Nephron (organoid): ENCODE measurements at regions not wholly inside any gene's neighbourhood (a gene's known extent, or its start where the extent isn't known, plus 50 kb on each side); places are given as distances from the start of the nearest gene placed in this dataset.
"Not testable (repeated sequence)": the region's sequence is repeated elsewhere in the genome, so short reads cannot be mapped to it uniquely, and the experiment has no call there.

Source experiments
- H3K27ac Mint-ChIP-seq, 3 experiments: 2 replicates each; pipeline ENCODE4 v1.8.0; 2020; ENCODE audit warnings: mixed read lengths in 3 of 3, mild to moderate bottlenecking in 2 of 3, moderate library complexity in 1 of 3
- H3K27me3 Mint-ChIP-seq: 2 replicates; pipeline ENCODE4 v1.8.0; 2021; ENCODE audit warnings: low read depth, mild to moderate bottlenecking, moderate library complexity, mixed read lengths
- H3K36me3 Mint-ChIP-seq: 2 replicates; pipeline ENCODE4 v1.8.0; 2020; ENCODE audit warnings: low read depth, mixed read lengths
- H3K4me1 Mint-ChIP-seq: 2 replicates; pipeline ENCODE4 v1.8.0; 2020; ENCODE audit warnings: mixed read lengths
- H3K4me3 Mint-ChIP-seq, 3 experiments: 2 replicates each; pipeline ENCODE4 v1.8.0; 2020; ENCODE audit warnings: mild to moderate bottlenecking in 3 of 3, mixed read lengths in 3 of 3, moderate library complexity in 2 of 3
- H3K9me3 Mint-ChIP-seq: 2 replicates; pipeline ENCODE4 v1.8.0; 2020; ENCODE audit warnings: mixed read lengths
- TF ChIP-seq, protein P1 (sequence below), 3 experiments: fragments of 200-600 bp; sonication (generic); IDR thresholded peaks; one replicate each; pipeline ENCODE4 v1.5.0; 2021; ENCODE audit warnings: antibody characterized with exemption in 3 of 3; ENCODE audit not compliant: unreplicated experiment in 3 of 3

GRCh38 chr6:80793411-80793810 is 686.9 kb downstream of the BCKDHB start:
- H3K27me3 Mint-ChIP-seq: no peaks in the 10 kb centered on the region
- no peaks in the 10 kb centered on the region for H3K36me3 Mint-ChIP-seq
- no peaks in the 10 kb centered on the region for H3K9me3 Mint-ChIP-seq
- no peak overlapping the region for H3K4me3 Mint-ChIP-seq
- peaks cover 10% of the 10 kb centered on the region for H3K4me1 Mint-ChIP-seq
- no peak overlapping the region for H3K27ac Mint-ChIP-seq
- TF ChIP-seq, protein P1, sequence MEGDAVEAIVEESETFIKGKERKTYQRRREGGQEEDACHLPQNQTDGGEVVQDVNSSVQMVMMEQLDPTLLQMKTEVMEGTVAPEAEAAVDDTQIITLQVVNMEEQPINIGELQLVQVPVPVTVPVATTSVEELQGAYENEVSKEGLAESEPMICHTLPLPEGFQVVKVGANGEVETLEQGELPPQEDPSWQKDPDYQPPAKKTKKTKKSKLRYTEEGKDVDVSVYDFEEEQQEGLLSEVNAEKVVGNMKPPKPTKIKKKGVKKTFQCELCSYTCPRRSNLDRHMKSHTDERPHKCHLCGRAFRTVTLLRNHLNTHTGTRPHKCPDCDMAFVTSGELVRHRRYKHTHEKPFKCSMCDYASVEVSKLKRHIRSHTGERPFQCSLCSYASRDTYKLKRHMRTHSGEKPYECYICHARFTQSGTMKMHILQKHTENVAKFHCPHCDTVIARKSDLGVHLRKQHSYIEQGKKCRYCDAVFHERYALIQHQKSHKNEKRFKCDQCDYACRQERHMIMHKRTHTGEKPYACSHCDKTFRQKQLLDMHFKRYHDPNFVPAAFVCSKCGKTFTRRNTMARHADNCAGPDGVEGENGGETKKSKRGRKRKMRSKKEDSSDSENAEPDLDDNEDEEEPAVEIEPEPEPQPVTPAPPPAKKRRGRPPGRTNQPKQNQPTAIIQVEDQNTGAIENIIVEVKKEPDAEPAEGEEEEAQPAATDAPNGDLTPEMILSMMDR (IDR thresholded peaks at IDR 0.05; ENCODE audit: unreplicated experiment in 3 of 3): no peak

- TF ChIP-seq, protein P1 (IDR thresholded peaks at IDR 0.05; ENCODE audit: unreplicated experiment in 3 of 3): no peak
- Mint-ChIP-seq H3K4me1 (peaks cover 10% of the 10 kb centered on the region), H3K9me3 (no peaks in the 10 kb centered on the region), H3K36me3 (no peaks in the 10 kb centered on the region), H3K27ac (no peak overlapping the region), H3K4me3 (no peak overlapping the region), H3K27me3 (no peaks in the 10 kb centered on the region)
Measured at GRCh38 chr6:80792151-80792550, 685.7 kb downstream of the BCKDHB start.

GRCh38 chr6:80789912-80790570 is 683.6 kb downstream of the BCKDHB start:
- TF ChIP-seq, protein P1 (IDR thresholded peaks at IDR 0.05; ENCODE audit: unreplicated experiment in 3 of 3): no peak
- peak overlapping the region in 2 of 3 experiments; percentile 14 to 72 for H3K27ac Mint-ChIP-seq
- H3K36me3 Mint-ChIP-seq: no peaks in the 10 kb centered on the region
- H3K9me3 Mint-ChIP-seq: no peaks in the 10 kb centered on the region
- H3K4me1 Mint-ChIP-seq: peaks cover 10% of the 10 kb centered on the region
- no peak overlapping the region for H3K4me3 Mint-ChIP-seq
- H3K27me3 Mint-ChIP-seq: no peaks in the 10 kb centered on the region

DNA sequence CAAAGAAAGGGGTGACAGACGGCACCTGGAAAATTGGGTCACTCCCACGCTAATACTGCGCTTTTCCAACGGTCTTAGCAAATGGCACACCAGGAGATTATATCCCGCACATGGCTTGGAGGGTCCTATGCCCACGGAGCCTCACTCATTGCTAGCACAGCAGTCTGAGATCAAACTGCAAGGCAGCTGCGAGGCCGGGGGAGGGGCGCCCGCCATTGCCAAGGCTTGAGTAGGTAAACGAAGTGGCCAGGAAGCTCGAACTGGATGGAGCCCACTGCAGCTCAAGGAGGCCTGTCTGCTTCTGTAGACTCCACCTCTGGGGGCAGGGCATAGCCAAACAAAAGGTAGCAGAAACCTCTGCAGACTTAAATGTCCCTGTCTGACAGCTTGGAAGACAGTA is 676.8 kb downstream of the BCKDHB start:
- not testable (repeated sequence) for H3K4me3 Mint-ChIP-seq, H3K4me1 Mint-ChIP-seq, H3K27ac Mint-ChIP-seq, H3K9me3 Mint-ChIP-seq, H3K27me3 Mint-ChIP-seq, H3K36me3 Mint-ChIP-seq

DNA sequence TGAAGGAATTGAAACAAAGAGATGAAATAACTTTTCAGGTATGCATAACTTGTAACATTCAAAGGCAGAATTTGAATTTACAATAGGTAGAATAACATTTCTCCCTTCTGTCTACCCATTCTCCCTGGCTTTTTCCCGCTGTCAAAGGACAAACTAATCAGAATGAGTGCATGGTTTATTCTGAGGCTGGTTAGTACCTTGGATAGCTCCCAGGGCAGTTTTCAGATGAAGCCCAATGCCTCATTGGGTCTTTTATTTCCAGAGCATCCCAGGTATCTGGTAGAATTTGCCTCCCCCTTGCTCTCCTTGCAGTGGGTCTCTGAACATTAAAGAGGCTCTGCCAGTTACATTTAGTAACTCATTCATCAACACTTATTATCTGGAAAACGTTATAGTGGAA is 665.5 kb downstream of the BCKDHB start:
- H3K9me3 Mint-ChIP-seq: no peaks in the 10 kb centered on the region

DNA sequence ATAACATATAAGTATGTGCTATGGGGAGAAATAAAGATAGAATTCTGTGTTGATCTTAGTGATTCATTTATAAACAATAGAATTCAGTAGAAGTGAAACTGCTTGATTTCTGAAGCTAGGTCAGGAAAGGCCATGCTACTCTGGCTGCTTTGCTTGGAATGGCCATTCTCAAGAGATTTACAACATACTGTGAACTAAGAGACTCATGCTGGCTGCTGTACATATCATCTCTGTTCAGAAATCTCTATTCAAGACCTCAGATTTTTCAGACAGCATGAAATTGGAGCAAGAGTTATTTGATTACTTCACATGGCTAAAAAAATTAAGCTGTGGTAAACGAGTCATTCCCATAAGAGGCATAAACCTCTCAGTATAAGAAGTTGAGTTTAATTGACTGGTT is 662.6 kb downstream of the BCKDHB start:
- TF ChIP-seq, protein P1 (IDR thresholded peaks at IDR 0.05; ENCODE audit: unreplicated experiment in 3 of 3): no peak
- no peaks in the 10 kb centered on the region for H3K9me3 Mint-ChIP-seq
- H3K27me3 Mint-ChIP-seq: peaks cover 4% of the 10 kb centered on the region
- no peak overlapping the region for H3K4me3 Mint-ChIP-seq
- no peak overlapping the region for H3K27ac Mint-ChIP-seq
- H3K4me1 Mint-ChIP-seq: no peaks in the 10 kb centered on the region
- H3K36me3 Mint-ChIP-seq: no peaks in the 10 kb centered on the region

More for the DNA sequence above, 665.5 kb downstream of the BCKDHB start:
- peaks cover 4% of the 10 kb centered on the region for H3K27me3 Mint-ChIP-seq
- no peaks in the 10 kb centered on the region for H3K36me3 Mint-ChIP-seq
- TF ChIP-seq, protein P1 (IDR thresholded peaks at IDR 0.05; ENCODE audit: unreplicated experiment in 3 of 3): no peak
- no peaks in the 10 kb centered on the region for H3K4me1 Mint-ChIP-seq
- no peak overlapping the region for H3K4me3 Mint-ChIP-seq
- no peak overlapping the region for H3K27ac Mint-ChIP-seq
